Upper lobe of left lung (tissue), 6 donors: ENCODE measurements at regions not wholly inside any gene's neighbourhood (a gene's known extent, or its start where the extent isn't known, plus 50 kb on each side); places are given as distances from the start of the nearest gene placed in this dataset.
"Not testable (repeated sequence)": the region's sequence is repeated elsewhere in the genome, so short reads cannot be mapped to it uniquely, and the experiment has no call there.

Source experiments
- ATAC-seq, 2 donors: fragments of 200-7000 bp; cut with Tn5 transposase; one replicate each; pipeline ENCODE4 v1.9.1; 2022; ENCODE audit warnings: mild to moderate bottlenecking in 2 of 2, moderate library complexity in 2 of 2; ENCODE audit not compliant: low FRiP score in 2 of 2
- DNase-seq, 2 donors: peaks; one replicate each; pipeline ENCODE4 v3.0.0-alpha.2; 2019 to 2020
- H3K27ac ChIP-seq, 4 donors: fragments of 200-600 bp; sonication (generic); one replicate each; pipeline ENCODE4 v1.5.1; 2016 to 2019
- H3K27me3 ChIP-seq, 4 donors: fragments of 200-600 bp; sonication (generic); one replicate each; pipeline ENCODE4 v1.5.1; 2017 to 2019
- H3K36me3 ChIP-seq, 4 donors: fragments of 200-600 bp; sonication (generic); one replicate each; pipeline ENCODE4 v1.5.1; 2016 to 2019
- H3K4me1 ChIP-seq, 4 donors: fragments of 200-600 bp; sonication (generic); one replicate each; pipeline ENCODE4 v1.5.1; 2018 to 2019
- H3K4me3 ChIP-seq, 4 donors: fragments of 200-600 bp; sonication (generic); one replicate each; pipeline ENCODE4 v1.5.1; 2017 to 2019; ENCODE audit warnings: mild to moderate bottlenecking in 2 of 4, moderate library complexity in 1 of 4
- H3K9me3 ChIP-seq, 4 donors: fragments of 200-600 bp; sonication (generic); one replicate each; pipeline ENCODE4 v1.5.1; 2018 to 2019
- EP300 ChIP-seq, 4 donors: sonication (generic); formaldehyde crosslinking; IDR thresholded peaks; one replicate each; pipeline ENCODE4 v1.5.1; 2017; ENCODE audit warnings: antibody characterized with exemption in 4 of 4, control low read depth in 2 of 4
- POLR2A ChIP-seq, 4 donors: fragments of 450-650 bp; IDR thresholded peaks; one replicate each; pipeline ENCODE4 v1.5.1; 2016 to 2017; ENCODE audit warnings: antibody characterized with exemption in 4 of 4, mild to moderate bottlenecking in 2 of 4
- POLR2AphosphoS5 ChIP-seq, 2 donors: sonication (generic); formaldehyde crosslinking; IDR thresholded peaks; one replicate each; pipeline ENCODE4 v1.5.1; 2017; ENCODE audit warnings: antibody characterized with exemption in 2 of 2
- WGBS, 2 donors: methylation state at CpG; one replicate each; pipeline ENCODE4 v1.1.5; 2017 to 2018; 5-methylcytosine and 5-hydroxymethylcytosine counted together
- TF ChIP-seq, protein P1 (sequence below), 6 experiments: fragments of 450-650 bp in 4 of 6; fragments of 200-600 bp in 2 of 6; sonication (generic) in 2 of 6; IDR thresholded peaks; one replicate each; pipeline ENCODE4 v1.5.1; 2016 to 2019; ENCODE audit warnings: antibody characterized with exemption in 6 of 6
- donor health status: DM: no; HTN: no; CAD: no; lungs with moderate emphysema.
- donor health status: DM: no; HTN: yes; CAD: no; lungs with severe emphysema.

DNA sequence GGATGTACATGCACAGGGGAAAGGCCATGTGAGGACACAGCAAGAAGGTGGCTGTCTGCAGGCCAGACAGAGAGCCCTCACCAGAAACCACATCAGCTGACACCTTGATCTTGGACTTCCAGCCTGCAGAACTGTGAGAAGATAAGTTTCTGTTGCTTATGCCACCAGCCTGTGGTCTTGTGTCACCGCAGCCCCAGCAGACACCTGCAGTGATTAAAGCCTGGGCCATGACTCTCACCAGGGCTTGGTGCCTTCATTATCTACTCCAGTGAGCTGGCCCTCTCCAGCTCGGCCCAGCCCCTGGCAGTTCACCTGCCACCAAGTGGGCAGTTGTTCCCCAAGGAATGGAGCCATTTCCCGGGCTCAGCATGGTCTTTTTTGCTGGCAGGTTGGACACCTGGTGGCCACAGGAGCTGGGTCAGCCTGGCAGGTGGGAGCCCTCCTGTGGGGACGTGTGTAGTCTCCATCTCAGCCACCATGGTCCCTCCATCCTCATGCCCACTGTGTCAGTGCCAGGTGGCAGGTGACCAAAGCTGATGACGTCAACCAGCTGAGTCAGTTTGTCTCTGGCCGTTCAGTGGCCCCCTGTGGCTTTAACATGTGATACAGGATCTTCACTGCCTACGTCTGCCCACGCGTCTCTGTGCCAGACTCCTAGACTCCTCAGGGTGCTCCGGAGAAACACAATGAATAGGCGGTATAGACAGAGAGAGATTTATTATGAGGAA is 99.9 kb upstream of the PPP1R26 start:
- ATAC-seq, result no peak
- peaks cover 0 to 4% (median 0%) of the 10 kb centered on the region in 4 donors for H3K27me3 ChIP-seq
- H3K36me3 ChIP-seq, result no peaks in the 10 kb centered on the region
- TF ChIP-seq, protein P1, sequence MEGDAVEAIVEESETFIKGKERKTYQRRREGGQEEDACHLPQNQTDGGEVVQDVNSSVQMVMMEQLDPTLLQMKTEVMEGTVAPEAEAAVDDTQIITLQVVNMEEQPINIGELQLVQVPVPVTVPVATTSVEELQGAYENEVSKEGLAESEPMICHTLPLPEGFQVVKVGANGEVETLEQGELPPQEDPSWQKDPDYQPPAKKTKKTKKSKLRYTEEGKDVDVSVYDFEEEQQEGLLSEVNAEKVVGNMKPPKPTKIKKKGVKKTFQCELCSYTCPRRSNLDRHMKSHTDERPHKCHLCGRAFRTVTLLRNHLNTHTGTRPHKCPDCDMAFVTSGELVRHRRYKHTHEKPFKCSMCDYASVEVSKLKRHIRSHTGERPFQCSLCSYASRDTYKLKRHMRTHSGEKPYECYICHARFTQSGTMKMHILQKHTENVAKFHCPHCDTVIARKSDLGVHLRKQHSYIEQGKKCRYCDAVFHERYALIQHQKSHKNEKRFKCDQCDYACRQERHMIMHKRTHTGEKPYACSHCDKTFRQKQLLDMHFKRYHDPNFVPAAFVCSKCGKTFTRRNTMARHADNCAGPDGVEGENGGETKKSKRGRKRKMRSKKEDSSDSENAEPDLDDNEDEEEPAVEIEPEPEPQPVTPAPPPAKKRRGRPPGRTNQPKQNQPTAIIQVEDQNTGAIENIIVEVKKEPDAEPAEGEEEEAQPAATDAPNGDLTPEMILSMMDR (IDR thresholded peaks at IDR 0.05), result no peak
- TF ChIP-seq EP300 (IDR thresholded peaks at IDR 0.05) (no peak), POLR2AphosphoS5 (IDR thresholded peaks at IDR 0.05) (no peak), POLR2A (IDR thresholded peaks at IDR 0.05) (no peak)
- no peaks in the 10 kb centered on the region for H3K9me3 ChIP-seq
- H3K27ac ChIP-seq, result no peak overlapping the region
- H3K4me1 ChIP-seq, result no peaks in the 10 kb centered on the region
- H3K4me3 ChIP-seq, result no peak overlapping the region
- DNase-seq, result no peak
- 81 to 91% methylated on average over 8 to 11 of the region's 11 CpGs for WGBS, 2 donors

DNA sequence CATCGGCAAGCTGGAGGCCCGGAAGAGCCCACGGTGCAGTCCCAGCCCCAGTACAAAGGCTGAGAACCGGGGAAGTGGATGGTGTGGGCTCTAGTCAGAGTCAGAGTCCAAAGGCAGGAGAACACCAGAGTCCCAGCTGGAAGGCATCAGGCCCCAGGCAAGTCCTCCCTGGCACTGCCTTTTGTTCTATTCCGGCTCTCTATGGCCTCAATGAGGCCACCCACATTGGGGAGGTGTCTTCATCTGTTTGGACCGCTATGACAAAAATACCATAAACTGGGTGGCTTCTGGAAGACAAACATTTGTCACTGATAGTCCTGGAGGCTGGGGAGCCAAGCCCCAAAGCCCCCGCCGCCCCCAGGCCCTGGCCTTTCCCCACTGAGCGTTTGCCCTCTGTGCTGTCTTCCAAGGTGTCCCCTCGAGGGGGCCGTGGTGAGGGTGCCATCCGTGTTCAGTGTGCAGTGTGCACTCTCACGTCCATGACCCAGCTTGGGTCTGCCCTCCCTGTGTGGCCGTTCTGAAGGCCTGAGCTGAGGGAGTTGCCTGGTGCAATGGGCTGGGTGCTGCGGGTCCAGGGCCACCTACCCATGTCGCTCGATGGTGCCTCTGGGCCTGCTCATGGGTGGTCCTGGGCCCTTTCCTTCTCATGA is 99.1 kb upstream of the PPP1R26 start:
- H3K27ac ChIP-seq, result no peak overlapping the region
- H3K27me3 ChIP-seq, result peaks cover 0 to 4% (median 0%) of the 10 kb centered on the region in 4 donors
- no peak for DNase-seq
- no peak for ATAC-seq
- no peaks in the 10 kb centered on the region for H3K36me3 ChIP-seq
- H3K4me3 ChIP-seq, result no peak overlapping the region
- WGBS, 2 donors, result 88 to 91% methylated on average over 14 to 17 of the region's 17 CpGs
- no peaks in the 10 kb centered on the region for H3K4me1 ChIP-seq
- H3K9me3 ChIP-seq, result no peaks in the 10 kb centered on the region
- TF ChIP-seq EP300 (IDR thresholded peaks at IDR 0.05) (no peak), POLR2A (IDR thresholded peaks at IDR 0.05) (no peak), POLR2AphosphoS5 (IDR thresholded peaks at IDR 0.05) (no peak)
- TF ChIP-seq, protein P1 (IDR thresholded peaks at IDR 0.05), result no peak

DNA sequence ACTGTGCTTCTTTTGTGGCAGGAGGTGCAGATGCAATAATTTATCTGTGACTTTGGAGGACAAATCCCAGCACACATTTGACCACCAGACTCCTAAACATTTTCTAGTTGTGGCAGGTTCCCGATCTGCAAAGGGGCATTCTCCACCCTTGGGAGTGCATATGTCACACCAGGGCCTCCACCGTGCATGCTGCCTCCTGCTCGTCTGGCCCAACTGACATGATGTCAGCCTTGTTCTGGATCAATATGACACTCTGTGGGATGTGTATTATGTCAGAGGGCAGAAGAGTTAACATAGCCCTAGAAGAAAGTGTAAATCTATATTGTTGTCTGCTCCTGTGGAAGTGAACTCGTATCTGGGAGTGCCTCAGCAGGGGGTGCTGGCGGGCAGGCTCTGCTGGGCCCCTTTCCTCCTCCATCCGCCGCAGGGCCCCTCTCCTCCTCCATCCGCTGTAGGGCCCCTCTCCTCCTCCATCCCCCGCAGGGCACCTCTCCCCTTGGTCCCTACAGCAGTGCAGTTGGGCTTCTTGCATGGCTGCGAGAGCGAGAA is 97.7 kb upstream of the PPP1R26 start:
- 79 to 90% methylated on average over 8 to 11 of the region's 11 CpGs for WGBS, 2 donors
- no peak for DNase-seq
- Histone ChIP-seq H3K27me3 (peaks cover 0 to under 1% (median 0%) of the 10 kb centered on the region in 4 donors), H3K36me3 (no peaks in the 10 kb centered on the region), H3K27ac (no peak overlapping the region), H3K4me1 (no peaks in the 10 kb centered on the region), H3K4me3 (no peak overlapping the region), H3K9me3 (no peaks in the 10 kb centered on the region)
- ATAC-seq, result no peak
- TF ChIP-seq EP300 (IDR thresholded peaks at IDR 0.05), result no peak

DNA sequence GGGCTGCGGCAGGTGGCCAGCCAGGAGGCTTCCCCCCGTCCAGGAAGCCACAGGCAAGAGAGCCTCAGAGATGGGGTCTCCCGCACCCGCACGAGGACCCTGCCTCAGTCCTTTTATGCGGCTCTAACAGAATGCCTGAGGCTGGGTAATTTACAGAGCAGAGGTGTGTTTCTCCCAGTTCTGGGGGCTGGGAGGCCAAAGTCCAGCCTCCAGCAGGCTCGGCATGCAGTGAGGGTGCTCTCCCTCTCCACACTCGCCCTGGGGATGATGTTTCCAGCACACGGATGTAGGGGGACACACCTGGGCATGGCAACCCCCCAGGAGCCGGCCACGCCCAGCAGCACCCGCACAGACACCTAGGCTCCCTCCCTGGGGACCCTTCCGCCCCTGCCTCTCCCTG is 95.4 kb upstream of the PPP1R26 start:
- H3K27me3 ChIP-seq, result no peaks in the 10 kb centered on the region
- TF ChIP-seq EP300 (IDR thresholded peaks at IDR 0.05) (no peak), POLR2AphosphoS5 (IDR thresholded peaks at IDR 0.05) (no peak), POLR2A (IDR thresholded peaks at IDR 0.05) (no peak)
- TF ChIP-seq, protein P1 (IDR thresholded peaks at IDR 0.05), result no peak

DNA sequence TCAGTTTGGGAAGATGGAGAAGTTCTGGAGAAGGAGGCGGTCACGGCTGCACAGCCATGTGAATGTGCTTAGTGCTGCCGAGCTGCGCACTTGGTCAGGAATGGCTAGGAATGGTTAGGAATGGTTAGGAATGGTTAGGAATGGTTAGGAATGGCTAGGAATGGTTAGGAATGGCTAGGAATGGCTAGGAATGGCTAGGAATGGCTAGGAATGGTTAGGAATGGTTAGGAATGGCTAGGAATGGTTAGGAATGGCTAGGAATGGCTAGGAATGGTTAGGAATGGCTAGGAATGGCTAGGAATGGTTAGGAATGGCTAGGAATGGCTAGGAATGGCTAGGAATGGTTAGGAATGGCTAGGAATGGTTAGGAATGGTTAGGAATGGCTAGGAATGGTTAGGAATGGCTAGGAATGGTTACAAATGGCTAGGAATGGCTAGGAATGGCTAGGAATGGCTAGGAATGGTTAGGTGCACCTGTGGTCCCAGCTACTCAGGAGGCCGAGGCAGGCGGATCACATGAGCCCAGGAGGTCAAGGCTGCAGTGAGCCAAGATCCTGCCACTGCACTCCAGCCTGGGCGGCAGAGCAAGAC is 94.7 kb upstream of the PPP1R26 start:
- H3K27me3 ChIP-seq, ATAC-seq, H3K36me3 ChIP-seq, H3K4me3 ChIP-seq, H3K4me1 ChIP-seq, H3K27ac ChIP-seq, H3K9me3 ChIP-seq, DNase-seq: not testable (repeated sequence)
- 87 to 91% methylated on average over 7 of the region's 7 CpGs for WGBS, 2 donors

More for the DNA sequence above, 95.4 kb upstream of the PPP1R26 start:
- H3K27ac ChIP-seq, result no peak overlapping the region
- no peaks in the 10 kb centered on the region for H3K36me3 ChIP-seq
- ATAC-seq (no peak), DNase-seq (no peak)
- no peaks in the 10 kb centered on the region for H3K9me3 ChIP-seq
- H3K4me1 ChIP-seq, result no peaks in the 10 kb centered on the region
- WGBS, 2 donors, result 81 to 96% methylated on average over 4 to 12 of the region's 13 CpGs
- no peak overlapping the region for H3K4me3 ChIP-seq
